Endothelial cell (in vitro differentiated cells): ENCODE measurements at regions not wholly inside any gene's neighbourhood (a gene's known extent, or its start where the extent isn't known, plus 50 kb on each side); places are given as distances from the start of the nearest gene placed in this dataset.
"Not testable (repeated sequence)": the region's sequence is repeated elsewhere in the genome, so short reads cannot be mapped to it uniquely, and the experiment has no call there.

ENCODE experiments used
- DNase-seq: peaks from one replicate; pipeline ENCODE4 v3.0.0; 2021; ENCODE audit warnings: low spot score
- H3K27ac Mint-ChIP-seq: one replicate; pipeline ENCODE4 v1.8.0; 2021; ENCODE audit warnings: mixed read lengths, inconsistent platforms; ENCODE audit not compliant: unreplicated experiment
- H3K27me3 Mint-ChIP-seq: one replicate; pipeline ENCODE4 v1.8.0; 2021; ENCODE audit warnings: mild to moderate bottlenecking, moderate library complexity, mixed read lengths, inconsistent platforms; ENCODE audit not compliant: unreplicated experiment
- H3K36me3 Mint-ChIP-seq: one replicate; pipeline ENCODE4 v1.8.0; 2021; ENCODE audit warnings: mild to moderate bottlenecking, low read depth, mixed read lengths, inconsistent platforms; ENCODE audit not compliant: unreplicated experiment
- H3K4me1 Mint-ChIP-seq: one replicate; pipeline ENCODE4 v1.8.0; 2021; ENCODE audit warnings: mild to moderate bottlenecking, mixed read lengths, inconsistent platforms; ENCODE audit not compliant: unreplicated experiment
- H3K4me3 Mint-ChIP-seq: one replicate; pipeline ENCODE4 v1.8.0; 2021; ENCODE audit warnings: mild to moderate bottlenecking, mixed read lengths, inconsistent platforms; ENCODE audit not compliant: unreplicated experiment
- H3K9me3 Mint-ChIP-seq: one replicate; pipeline ENCODE4 v1.8.0; 2021; ENCODE audit warnings: mixed read lengths, inconsistent platforms; ENCODE audit not compliant: unreplicated experiment

DNA sequence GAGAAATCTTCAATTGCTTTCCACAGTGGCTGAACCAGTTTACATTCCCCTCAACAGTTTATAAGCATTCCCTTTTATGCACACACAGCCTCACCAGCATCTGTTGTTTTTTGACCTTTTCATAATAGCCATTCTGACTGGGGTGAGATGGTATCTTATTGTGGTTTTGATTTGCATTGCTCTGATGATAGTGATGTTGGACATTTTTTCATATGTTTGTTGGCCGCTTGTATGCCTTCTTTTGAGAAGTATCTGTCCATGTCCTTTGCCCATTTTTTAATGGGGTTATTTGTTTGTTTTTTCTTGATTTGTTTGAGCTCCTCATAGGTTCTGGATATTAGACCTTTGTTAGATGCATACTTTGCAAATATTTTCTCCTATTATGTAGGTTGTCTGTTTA lies 226.1 kb downstream of the SPATA31A6 start:
- not testable (repeated sequence) for H3K36me3 Mint-ChIP-seq, H3K27me3 Mint-ChIP-seq, H3K4me1 Mint-ChIP-seq, H3K4me3 Mint-ChIP-seq, H3K9me3 Mint-ChIP-seq, H3K27ac Mint-ChIP-seq, DNase-seq

DNA sequence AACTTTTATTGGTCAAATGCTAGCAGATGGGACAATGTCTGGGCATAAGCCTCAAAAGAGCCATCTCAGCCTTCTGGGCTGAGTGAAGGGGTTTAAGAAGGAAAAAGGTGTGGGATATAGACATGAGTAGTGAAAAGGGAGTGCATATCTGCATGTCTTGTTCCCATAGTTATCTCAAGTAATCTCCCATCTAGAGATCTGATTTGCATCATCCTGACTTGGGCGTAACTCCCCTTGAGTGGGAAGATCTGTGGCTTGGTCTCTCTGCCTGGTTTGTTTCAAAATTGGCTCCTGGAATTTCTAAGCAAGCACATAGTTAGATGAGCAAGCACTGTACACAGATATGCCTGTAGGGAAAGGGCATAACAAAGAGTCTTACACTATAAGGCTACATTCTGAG lies 228.9 kb downstream of the SPATA31A6 start:
- H3K27me3 Mint-ChIP-seq, DNase-seq, H3K4me1 Mint-ChIP-seq, H3K27ac Mint-ChIP-seq, H3K4me3 Mint-ChIP-seq, H3K36me3 Mint-ChIP-seq, H3K9me3 Mint-ChIP-seq: not testable (repeated sequence)

DNA sequence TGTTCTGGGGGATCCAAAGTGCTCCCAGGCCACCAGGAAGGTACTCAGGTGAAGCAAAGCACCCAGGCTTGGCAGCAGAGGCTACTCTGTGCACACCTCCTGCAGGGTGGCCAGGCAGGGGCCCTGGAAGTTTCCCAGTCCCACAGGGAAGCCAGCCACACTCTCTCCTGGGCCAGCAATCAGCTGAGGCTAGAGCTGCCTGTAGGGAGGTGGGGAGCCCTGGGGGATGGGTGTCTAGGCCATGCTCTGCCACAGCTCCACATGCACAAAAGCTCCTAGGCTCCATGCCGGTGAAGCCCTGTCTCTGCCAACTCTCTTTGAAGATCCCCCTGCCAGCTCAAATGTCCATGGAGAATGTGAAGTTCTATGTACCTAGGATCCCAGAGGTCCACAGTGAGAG lies 231.4 kb downstream of the SPATA31A6 start:
- H3K36me3 Mint-ChIP-seq, H3K9me3 Mint-ChIP-seq, H3K27me3 Mint-ChIP-seq, H3K4me3 Mint-ChIP-seq, H3K4me1 Mint-ChIP-seq, H3K27ac Mint-ChIP-seq, DNase-seq: not testable (repeated sequence)

DNA sequence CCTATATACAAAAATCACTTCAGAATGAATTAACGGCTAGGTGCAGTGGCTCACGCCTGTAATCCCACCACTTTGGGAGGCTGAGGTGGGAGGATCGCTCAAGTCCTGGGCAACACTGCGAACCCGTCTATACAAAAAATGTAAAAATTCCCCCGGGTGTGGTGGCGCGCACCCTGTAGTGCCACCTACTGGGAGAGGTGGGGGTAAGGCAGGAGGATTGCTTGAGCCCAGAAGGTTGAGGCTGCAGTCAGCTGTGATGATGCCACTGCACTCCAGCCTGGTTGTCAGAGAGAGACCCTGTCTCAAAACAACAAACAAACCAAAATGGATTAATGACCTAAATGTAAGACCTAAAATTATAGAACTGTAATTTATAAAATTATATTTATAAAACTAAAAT lies 236.2 kb downstream of the SPATA31A6 start:
- not testable (repeated sequence) for H3K36me3 Mint-ChIP-seq, H3K27ac Mint-ChIP-seq, H3K4me1 Mint-ChIP-seq, DNase-seq, H3K4me3 Mint-ChIP-seq, H3K27me3 Mint-ChIP-seq, H3K9me3 Mint-ChIP-seq

- not testable (repeated sequence) for H3K4me1 Mint-ChIP-seq, H3K27ac Mint-ChIP-seq, H3K27me3 Mint-ChIP-seq
Observed at GRCh38 chr9:42420324-42420723, 236.9 kb downstream of the SPATA31A6 start.

GRCh38 chr9:42421630-42422029 lies 238.2 kb downstream of the SPATA31A6 start:
- not testable (repeated sequence) for DNase-seq, H3K4me3 Mint-ChIP-seq, H3K27ac Mint-ChIP-seq, H3K27me3 Mint-ChIP-seq, H3K9me3 Mint-ChIP-seq, H3K36me3 Mint-ChIP-seq, H3K4me1 Mint-ChIP-seq

More at GRCh38 chr9:42420324-42420723, 236.9 kb downstream of the SPATA31A6 start:
- H3K9me3 Mint-ChIP-seq, DNase-seq, H3K4me3 Mint-ChIP-seq, H3K36me3 Mint-ChIP-seq: not testable (repeated sequence)

GRCh38 chr9:42430674-42431615 lies 247.5 kb downstream of the SPATA31A6 start:
- H3K4me3 Mint-ChIP-seq, H3K27ac Mint-ChIP-seq, H3K36me3 Mint-ChIP-seq, H3K27me3 Mint-ChIP-seq, DNase-seq, H3K4me1 Mint-ChIP-seq, H3K9me3 Mint-ChIP-seq: not testable (repeated sequence)

DNA sequence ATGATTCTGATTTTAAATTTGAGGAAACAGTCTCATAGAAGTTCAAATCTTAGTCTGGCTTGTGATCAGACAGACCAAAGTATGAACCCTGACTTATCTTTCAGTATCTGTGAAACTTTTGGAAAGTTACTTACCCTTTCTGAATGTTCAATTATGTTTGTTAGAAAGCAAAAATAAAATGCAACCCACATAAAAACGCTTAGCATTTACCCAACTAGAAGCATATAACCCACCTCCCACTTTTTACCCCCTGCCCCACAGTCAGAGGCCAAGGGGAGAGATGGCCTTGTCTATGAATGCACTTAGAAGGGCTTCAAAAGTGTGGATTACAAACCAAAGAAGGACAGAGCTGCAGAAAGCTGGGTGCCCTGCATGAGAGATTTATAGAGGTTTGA lies 248.2 kb downstream of the SPATA31A6 start:
- DNase-seq, H3K27me3 Mint-ChIP-seq, H3K4me1 Mint-ChIP-seq, H3K36me3 Mint-ChIP-seq, H3K9me3 Mint-ChIP-seq, H3K27ac Mint-ChIP-seq, H3K4me3 Mint-ChIP-seq: not testable (repeated sequence)

GRCh38 chr9:42434844-42435714 lies 251.6 kb downstream of the SPATA31A6 start:
- not testable (repeated sequence) for H3K27me3 Mint-ChIP-seq, H3K36me3 Mint-ChIP-seq, H3K4me1 Mint-ChIP-seq, H3K27ac Mint-ChIP-seq, DNase-seq, H3K9me3 Mint-ChIP-seq, H3K4me3 Mint-ChIP-seq

GRCh38 chr9:42435715-42436342 lies 252.4 kb downstream of the SPATA31A6 start:
- H3K9me3 Mint-ChIP-seq, H3K27ac Mint-ChIP-seq, H3K27me3 Mint-ChIP-seq, H3K36me3 Mint-ChIP-seq, H3K4me1 Mint-ChIP-seq, DNase-seq, H3K4me3 Mint-ChIP-seq: not testable (repeated sequence)

DNA sequence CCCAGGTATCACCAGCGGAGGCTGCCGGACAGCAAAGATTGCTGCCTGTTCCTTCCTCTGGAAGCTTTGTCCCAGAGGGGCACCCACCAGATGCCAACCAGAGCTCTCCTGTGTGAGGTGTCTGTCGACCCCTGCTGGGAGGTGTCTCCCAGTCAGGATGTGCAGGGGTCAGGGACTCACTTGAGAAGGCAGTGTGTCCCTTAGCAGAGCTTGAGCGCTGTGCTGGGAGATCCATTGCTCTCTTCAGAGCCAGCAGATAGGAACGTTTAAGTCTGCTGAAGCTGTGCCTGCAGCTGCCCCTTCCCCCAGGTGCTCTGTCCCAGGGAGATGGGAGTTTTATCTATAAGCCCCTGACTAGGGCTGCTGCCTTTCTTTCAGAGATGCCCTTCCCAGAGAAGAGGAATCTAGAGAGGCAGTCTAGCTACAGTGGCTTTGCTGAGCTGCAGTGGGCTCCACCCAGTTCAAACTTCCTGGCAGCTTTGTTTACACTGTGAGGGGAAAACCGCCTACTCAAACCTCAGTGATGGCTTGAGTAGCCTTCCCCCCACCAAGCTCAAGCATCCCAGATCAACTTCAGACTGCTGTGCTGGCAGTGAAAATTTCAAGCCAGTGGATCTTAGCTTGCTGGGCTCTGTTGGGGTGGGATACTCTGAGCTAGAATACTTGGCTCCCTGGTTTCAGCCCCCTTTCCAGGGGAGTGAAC lies 253.7 kb downstream of the SPATA31A6 start:
- H3K9me3 Mint-ChIP-seq, DNase-seq, H3K4me1 Mint-ChIP-seq, H3K36me3 Mint-ChIP-seq, H3K27ac Mint-ChIP-seq, H3K27me3 Mint-ChIP-seq, H3K4me3 Mint-ChIP-seq: not testable (repeated sequence)
